NCI-H2107 (cell line): ENCODE measurements at regions not wholly inside any gene's neighbourhood (a gene's known extent, or its start where the extent isn't known, plus 50 kb on each side); places are given as distances from the start of the nearest gene placed in this dataset.

Source experiments
- DNase-seq: peaks from one replicate; lab custom pipeline; 2025; lab: John Stamatoyannopoulos, UW

DNA sequence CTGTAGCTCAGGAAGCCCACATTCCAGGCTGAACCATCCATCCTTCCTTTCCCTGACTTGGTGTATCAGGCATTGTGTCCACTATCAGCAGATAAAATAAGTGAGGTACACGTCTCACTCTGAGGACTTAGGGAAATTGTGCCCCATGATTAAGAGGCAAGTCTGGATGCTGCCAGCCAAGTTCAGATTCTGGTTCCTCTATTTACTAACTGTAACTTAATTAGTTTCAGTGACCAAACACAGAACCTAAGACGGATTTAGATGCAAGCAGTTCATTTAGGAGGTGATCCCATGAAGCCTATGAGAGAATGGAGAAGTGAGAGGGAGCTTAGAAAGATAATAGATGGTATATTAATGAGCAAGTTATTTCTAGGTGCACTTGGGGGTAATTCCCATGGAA is 56.6 kb upstream of the PACRGL start:
- DNase-seq, result no peak

DNA sequence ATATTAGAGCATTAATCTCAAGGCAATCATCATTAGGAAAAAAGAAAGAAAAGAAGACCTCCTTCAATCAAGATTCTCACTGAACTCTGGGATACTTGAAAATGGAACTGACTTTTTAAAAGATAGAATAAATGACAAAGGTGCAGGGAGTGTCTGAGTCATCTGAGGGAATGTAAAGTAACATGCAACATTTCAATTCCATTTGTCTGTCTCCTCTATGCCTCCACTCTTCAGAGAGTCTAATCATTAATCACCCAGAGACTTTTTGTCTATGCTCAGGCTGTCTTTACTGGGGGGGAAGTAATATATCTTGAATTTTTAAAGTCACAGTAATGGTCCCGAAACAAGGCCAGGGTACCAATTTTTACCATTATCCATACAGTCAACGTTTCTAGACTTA is 55.0 kb upstream of the PACRGL start:
- DNase-seq, result no peak

DNA sequence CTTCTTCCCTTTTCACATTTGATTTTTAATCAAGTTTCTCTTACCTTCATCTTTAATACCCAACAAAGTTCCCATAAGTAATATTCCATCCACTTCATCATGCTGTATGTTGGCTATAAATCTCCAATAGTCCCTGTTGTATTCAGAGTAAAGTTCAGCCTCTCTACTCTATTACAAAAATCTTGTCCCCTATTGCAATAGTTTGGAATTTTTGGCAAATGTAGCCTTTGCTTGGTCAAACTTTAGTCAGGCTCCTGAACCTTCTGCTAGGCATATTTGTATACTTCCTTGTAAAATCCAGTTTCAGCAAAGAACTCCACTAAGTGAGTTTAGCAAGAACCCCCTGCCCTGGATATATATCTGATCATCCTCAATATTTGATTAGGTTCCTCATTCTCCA is 54.0 kb upstream of the PACRGL start:
- no peak for DNase-seq
